ENCODE measurements at regions not wholly inside any gene's neighbourhood (a gene's known extent, or its start where the extent isn't known, plus 50 kb on each side); places are given as distances from the start of the nearest gene placed in this dataset.

DNA sequence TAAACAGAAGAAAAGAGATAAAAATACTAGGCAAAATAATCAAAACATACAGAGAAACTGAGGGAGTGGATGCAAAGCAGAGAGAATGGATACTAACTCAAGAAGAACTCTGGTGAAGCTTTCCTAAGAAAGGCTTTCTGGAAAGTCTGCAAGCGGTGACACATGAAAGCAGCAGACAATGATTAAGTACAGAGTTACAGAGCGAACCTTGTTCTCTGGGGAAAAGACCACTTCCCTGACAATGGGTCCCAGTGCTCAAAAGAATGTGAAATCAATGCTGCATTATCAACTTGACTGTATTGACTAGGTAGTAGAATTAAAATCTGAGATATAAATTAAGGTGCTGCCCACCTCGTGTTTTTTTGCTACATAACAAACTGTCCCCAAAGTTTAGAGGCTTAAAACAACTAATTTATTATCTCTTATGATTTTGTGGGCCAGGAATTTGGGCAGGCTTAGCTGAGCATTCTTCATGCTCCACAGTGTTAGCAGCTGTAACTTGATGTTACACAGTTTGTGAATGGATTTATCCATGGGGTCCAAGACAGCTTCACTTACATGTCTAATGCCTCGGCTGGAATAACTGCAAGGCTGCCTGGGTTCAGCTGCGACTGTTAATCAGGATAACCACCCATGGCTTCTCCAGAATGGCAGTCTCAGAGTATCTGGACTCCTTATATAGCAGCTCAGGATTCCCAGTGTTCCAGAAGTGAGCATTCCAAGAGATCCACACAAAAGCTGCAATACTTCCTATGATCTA lies 106.9 kb upstream of the INPP4B start:
- Histone ChIP-seq H2AK5ac (ENCODE audit: low read depth, low read length) (no peak overlapping the region), H4K8ac (ENCODE audit: low read depth, low read length) (no peak overlapping the region), H4K91ac (ENCODE audit: low read depth, low read length, poor library complexity) (no peak overlapping the region), H2BK12ac (ENCODE audit: low read length) (no peak overlapping the region), H3K18ac (ENCODE audit: low read length) (no peak overlapping the region), H2BK120ac (ENCODE audit: low read depth, low read length) (no peak overlapping the region), H3K27ac (replicated peaks; ENCODE audit: low read length) (no peak overlapping the region), H2BK5ac (ENCODE audit: low read length) (no peak overlapping the region), H3K79me1 (ENCODE audit: low read depth, low read length) (no peaks in the 10 kb centered on the region), H3K4me1 (ENCODE audit: control insufficient read depth in 2 of 2, insufficient read depth in 1 of 2, low read depth in 1 of 2, low read length in 2 of 2) (peaks cover 0 to 2% of the 10 kb centered on the region in 2 donors), H3K23ac (ENCODE audit: low read depth, low read length, poor library complexity) (no peak overlapping the region), H3K9me3 (replicated peaks in 1 of 2; ENCODE audit: control insufficient read depth in 2 of 2, insufficient read depth in 1 of 2, low read depth in 1 of 2, low read length in 2 of 2) (no peaks in the 10 kb centered on the region), H2BK15ac (ENCODE audit: low read length) (no peak overlapping the region), H2AFZ (ENCODE audit: low read length) (no peak overlapping the region), H3K14ac (ENCODE audit: low read length) (no peak overlapping the region), H3K4me3 (ENCODE audit: low read length in 2 of 2) (no peak overlapping the region), H3K9ac (ENCODE audit: low read depth, low read length, poor library complexity) (no peak overlapping the region), H3K4ac (ENCODE audit: low read length) (no peak overlapping the region), H3K4me2 (ENCODE audit: insufficient read depth, low read length, poor library complexity, severe bottlenecking) (no peak overlapping the region), H3K27me3 (ENCODE audit: control insufficient read depth in 3 of 3, insufficient read depth in 3 of 3, low read depth in 1 of 3, low read length in 3 of 3) (no peaks in the 10 kb centered on the region), H3K36me3 (replicated peaks in 1 of 2; ENCODE audit: control insufficient read depth in 2 of 2, insufficient read depth in 2 of 2, low read length in 2 of 2) (no peaks in the 10 kb centered on the region)
- no CpG with 5 or more reads among the region's 5 CpGs for WGBS, 2 donors (ENCODE audit: extremely low coverage in 2 of 2, insufficient read length in 2 of 2, insufficient replicate concordance in 1 of 2)
- no peak for DNase-seq (ENCODE audit: low spot score)

DNA sequence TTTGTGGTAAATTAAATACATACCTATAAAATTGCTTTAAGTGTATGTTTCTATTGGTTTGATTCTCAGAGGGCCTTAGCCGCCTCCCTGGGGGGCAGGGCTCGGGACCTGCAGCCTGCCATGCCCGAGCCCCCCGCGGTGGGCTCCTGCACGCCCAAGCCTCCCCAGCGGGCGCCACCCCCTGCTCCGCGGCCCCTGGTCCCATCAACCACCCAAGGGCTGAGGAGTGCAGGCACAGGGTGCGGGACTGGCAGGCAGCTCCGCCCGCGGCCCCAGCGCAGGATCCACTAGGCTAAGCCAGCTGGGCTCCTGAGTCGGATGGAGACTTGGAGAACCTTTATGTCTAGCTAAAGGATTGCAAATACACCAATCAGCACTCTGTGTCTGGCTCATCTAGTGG lies 108.3 kb upstream of the INPP4B start:
- Histone ChIP-seq H3K79me1 (ENCODE audit: low read depth, low read length) (no peaks in the 10 kb centered on the region), H3K9ac (ENCODE audit: low read depth, low read length, poor library complexity) (no peak overlapping the region), H3K27me3 (ENCODE audit: control insufficient read depth in 3 of 3, insufficient read depth in 3 of 3, low read depth in 1 of 3, low read length in 3 of 3) (no peaks in the 10 kb centered on the region), H4K8ac (ENCODE audit: low read depth, low read length) (no peak overlapping the region), H2BK15ac (ENCODE audit: low read length) (no peak overlapping the region), H2BK12ac (ENCODE audit: low read length) (no peak overlapping the region), H3K4me3 (ENCODE audit: low read length in 2 of 2) (no peak overlapping the region), H2AK5ac (ENCODE audit: low read depth, low read length) (no peak overlapping the region), H3K4me1 (ENCODE audit: control insufficient read depth in 2 of 2, insufficient read depth in 1 of 2, low read depth in 1 of 2, low read length in 2 of 2) (peaks cover 0 to 2% of the 10 kb centered on the region in 2 donors), H3K4me2 (ENCODE audit: insufficient read depth, low read length, poor library complexity, severe bottlenecking) (no peak overlapping the region), H4K91ac (ENCODE audit: low read depth, low read length, poor library complexity) (no peak overlapping the region), H2AFZ (ENCODE audit: low read length) (no peak overlapping the region), H3K18ac (ENCODE audit: low read length) (no peak overlapping the region), H3K9me3 (replicated peaks in 1 of 2; ENCODE audit: control insufficient read depth in 2 of 2, insufficient read depth in 1 of 2, low read depth in 1 of 2, low read length in 2 of 2) (no peaks in the 10 kb centered on the region), H3K4ac (ENCODE audit: low read length) (no peak overlapping the region), H2BK120ac (ENCODE audit: low read depth, low read length) (no peak overlapping the region), H3K14ac (ENCODE audit: low read length) (no peak overlapping the region), H3K36me3 (replicated peaks in 1 of 2; ENCODE audit: control insufficient read depth in 2 of 2, insufficient read depth in 2 of 2, low read length in 2 of 2) (no peaks in the 10 kb centered on the region), H3K27ac (replicated peaks; ENCODE audit: low read length) (no peak overlapping the region), H3K23ac (ENCODE audit: low read depth, low read length, poor library complexity) (no peak overlapping the region), H2BK5ac (ENCODE audit: low read length) (no peak overlapping the region)
- WGBS, 2 donors (ENCODE audit: extremely low coverage in 2 of 2, insufficient read length in 2 of 2, insufficient replicate concordance in 1 of 2), result no CpG with 5 or more reads among the region's 16 CpGs
- no peak for DNase-seq (ENCODE audit: low spot score)

DNA sequence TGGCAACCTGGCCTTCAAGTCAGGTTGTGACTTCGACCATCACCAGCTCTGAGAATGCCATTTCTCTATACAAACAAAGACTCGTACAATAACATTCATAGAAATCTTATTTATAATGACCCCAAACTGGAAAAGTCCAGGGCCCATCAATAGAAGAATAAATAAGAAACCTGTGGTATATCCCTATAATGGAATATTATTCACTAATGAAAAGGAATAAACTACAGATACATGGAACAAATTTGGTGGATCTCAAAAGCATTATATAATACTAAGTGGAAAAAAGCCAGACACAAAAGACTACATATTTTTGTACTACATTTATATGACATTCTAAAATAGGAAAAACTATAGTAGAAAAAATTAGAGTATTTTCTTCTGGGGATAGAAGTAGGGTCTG lies 109.4 kb upstream of the INPP4B start:
- Histone ChIP-seq H3K9ac (ENCODE audit: low read depth, low read length, poor library complexity) (no peak overlapping the region), H3K14ac (ENCODE audit: low read length) (no peak overlapping the region), H3K9me3 (replicated peaks in 1 of 2; ENCODE audit: control insufficient read depth in 2 of 2, insufficient read depth in 1 of 2, low read depth in 1 of 2, low read length in 2 of 2) (no peaks in the 10 kb centered on the region), H2BK12ac (ENCODE audit: low read length) (no peak overlapping the region), H3K4me2 (ENCODE audit: insufficient read depth, low read length, poor library complexity, severe bottlenecking) (no peak overlapping the region), H3K27ac (replicated peaks; ENCODE audit: low read length) (no peak overlapping the region), H3K36me3 (replicated peaks in 1 of 2; ENCODE audit: control insufficient read depth in 2 of 2, insufficient read depth in 2 of 2, low read length in 2 of 2) (no peaks in the 10 kb centered on the region), H4K91ac (ENCODE audit: low read depth, low read length, poor library complexity) (no peak overlapping the region), H2AFZ (ENCODE audit: low read length) (no peak overlapping the region), H3K4me3 (ENCODE audit: low read length in 2 of 2) (no peak overlapping the region), H3K4ac (ENCODE audit: low read length) (no peak overlapping the region), H2BK5ac (ENCODE audit: low read length) (no peak overlapping the region), H2BK120ac (ENCODE audit: low read depth, low read length) (no peak overlapping the region), H3K18ac (ENCODE audit: low read length) (no peak overlapping the region), H3K4me1 (ENCODE audit: control insufficient read depth in 2 of 2, insufficient read depth in 1 of 2, low read depth in 1 of 2, low read length in 2 of 2) (peaks cover 0 to 2% of the 10 kb centered on the region in 2 donors), H2BK15ac (ENCODE audit: low read length) (no peak overlapping the region), H4K8ac (ENCODE audit: low read depth, low read length) (no peak overlapping the region), H2AK5ac (ENCODE audit: low read depth, low read length) (no peak overlapping the region), H3K23ac (ENCODE audit: low read depth, low read length, poor library complexity) (no peak overlapping the region), H3K79me1 (ENCODE audit: low read depth, low read length) (no peaks in the 10 kb centered on the region), H3K27me3 (ENCODE audit: control insufficient read depth in 3 of 3, insufficient read depth in 3 of 3, low read depth in 1 of 3, low read length in 3 of 3) (no peaks in the 10 kb centered on the region)
- no CpG with 5 or more reads among the region's 2 CpGs for WGBS, 2 donors (ENCODE audit: extremely low coverage in 2 of 2, insufficient read length in 2 of 2, insufficient replicate concordance in 1 of 2)
- DNase-seq (ENCODE audit: low spot score), result no peak

DNA sequence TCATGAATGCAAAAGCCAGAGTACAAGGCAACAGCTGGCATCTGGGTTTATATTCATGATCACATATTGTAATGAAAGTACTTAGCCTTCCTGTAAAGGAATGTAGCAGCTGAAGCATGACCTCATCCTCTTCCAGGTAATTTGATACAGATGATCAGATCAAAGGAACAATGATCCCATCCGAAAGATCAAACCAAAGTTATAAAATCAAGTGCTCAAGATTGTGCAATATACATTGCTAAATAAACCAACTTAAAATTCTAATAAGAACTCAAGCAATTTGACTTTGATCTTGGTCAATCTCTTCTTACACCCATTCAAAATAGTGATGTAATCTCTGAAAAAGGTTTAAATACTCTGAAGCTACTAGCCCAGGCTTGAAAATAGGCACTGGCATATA lies 113.1 kb upstream of the INPP4B start:
- no peak overlapping the region for H3K14ac ChIP-seq (ENCODE audit: low read length)
- H3K36me3 ChIP-seq (replicated peaks in 1 of 2; ENCODE audit: control insufficient read depth in 2 of 2, insufficient read depth in 2 of 2, low read length in 2 of 2), result no peaks in the 10 kb centered on the region
- no peak overlapping the region for H3K18ac ChIP-seq (ENCODE audit: low read length)
- no peak overlapping the region for H3K4ac ChIP-seq (ENCODE audit: low read length)
- no peak overlapping the region for H4K91ac ChIP-seq (ENCODE audit: low read depth, low read length, poor library complexity)
- H2BK5ac ChIP-seq (ENCODE audit: low read length), result no peak overlapping the region
- H3K4me3 ChIP-seq (ENCODE audit: low read length in 2 of 2), result no peak overlapping the region
- H3K9ac ChIP-seq (ENCODE audit: low read depth, low read length, poor library complexity), result no peak overlapping the region
- H4K8ac ChIP-seq (ENCODE audit: low read depth, low read length), result no peak overlapping the region
- no peak overlapping the region for H2AFZ ChIP-seq (ENCODE audit: low read length)
- no peak overlapping the region for H3K4me2 ChIP-seq (ENCODE audit: insufficient read depth, low read length, poor library complexity, severe bottlenecking)
- no peak overlapping the region for H3K23ac ChIP-seq (ENCODE audit: low read depth, low read length, poor library complexity)
- no CpG with 5 or more reads among the region's 1 CpG for WGBS, 2 donors (ENCODE audit: extremely low coverage in 2 of 2, insufficient read length in 2 of 2, insufficient replicate concordance in 1 of 2)
- H3K27ac ChIP-seq (replicated peaks; ENCODE audit: low read length), result no peak overlapping the region
- H3K27me3 ChIP-seq (ENCODE audit: control insufficient read depth in 3 of 3, insufficient read depth in 3 of 3, low read depth in 1 of 3, low read length in 3 of 3), result no peaks in the 10 kb centered on the region
- no peak for DNase-seq (ENCODE audit: low spot score)
- no peaks in the 10 kb centered on the region for H3K9me3 ChIP-seq (replicated peaks in 1 of 2; ENCODE audit: control insufficient read depth in 2 of 2, insufficient read depth in 1 of 2, low read depth in 1 of 2, low read length in 2 of 2)
- no peak overlapping the region for H2BK15ac ChIP-seq (ENCODE audit: low read length)
- no peak overlapping the region for H2AK5ac ChIP-seq (ENCODE audit: low read depth, low read length)
- no peaks in the 10 kb centered on the region for H3K79me1 ChIP-seq (ENCODE audit: low read depth, low read length)
- H3K4me1 ChIP-seq (ENCODE audit: control insufficient read depth in 2 of 2, insufficient read depth in 1 of 2, low read depth in 1 of 2, low read length in 2 of 2), result peaks cover 4 to 5% of the 10 kb centered on the region in 2 donors
- H2BK12ac ChIP-seq (ENCODE audit: low read length), result no peak overlapping the region
- no peak overlapping the region for H2BK120ac ChIP-seq (ENCODE audit: low read depth, low read length)

Measured in neuronal stem cell (in vitro differentiated cells).